Astrocyte (in vitro differentiated cells and primary cell): ENCODE measurements at regions not wholly inside any gene's neighbourhood (a gene's known extent, or its start where the extent isn't known, plus 50 kb on each side); places are given as distances from the start of the nearest gene placed in this dataset.

Experiments used
- DNase-seq: peaks from one replicate; pipeline ENCODE4 v3.0.0-alpha.2; 2010; ENCODE audit warnings: low read depth
- FAIRE-seq: peaks from 2 replicates; lab custom pipeline; 2011; peaks lifted over from hg19 to GRCh38; lab: Jason Lieb, UNC
- H2AFZ ChIP-seq: 2 replicates; pipeline ENCODE4 v1.6.0; 2012; ENCODE audit warnings: low read depth, low read length, inconsistent platforms
- H3K27ac ChIP-seq: 2 replicates; pipeline ENCODE4 v1.5.1; 2011; ENCODE audit warnings: low read depth, low read length, inconsistent platforms
- H3K27me3 ChIP-seq: 2 replicates; pipeline ENCODE4 v1.6.0; 2011; ENCODE audit warnings: low read length, inconsistent platforms; ENCODE audit not compliant: insufficient read depth
- H3K36me3 ChIP-seq: 2 replicates; pipeline ENCODE4 v1.5.1; 2011; ENCODE audit warnings: low read length, inconsistent platforms; ENCODE audit not compliant: insufficient read depth
- H3K4me1 ChIP-seq: 2 replicates; pipeline ENCODE4 v1.5.1; 2011; ENCODE audit warnings: low read length, inconsistent platforms; ENCODE audit not compliant: insufficient read depth
- H3K4me2 ChIP-seq: 2 replicates; pipeline ENCODE4 v1.6.0; 2012; ENCODE audit warnings: low read length, inconsistent platforms
- H3K4me3 ChIP-seq: 2 replicates; pipeline ENCODE4 v1.5.1; 2011; ENCODE audit warnings: low read depth, mild to moderate bottlenecking, low read length, inconsistent platforms; ENCODE audit not compliant: insufficient read depth
- H3K79me2 ChIP-seq: 2 replicates; pipeline ENCODE4 v1.6.0; 2012; ENCODE audit warnings: mild to moderate bottlenecking, low read length, inconsistent platforms; ENCODE audit not compliant: insufficient read depth
- H3K9ac ChIP-seq: 2 replicates; pipeline ENCODE4 v1.6.0; 2012; ENCODE audit warnings: mild to moderate bottlenecking, low read length, inconsistent platforms
- H3K9me3 ChIP-seq: 2 replicates; pipeline ENCODE4 v1.5.1; 2012; ENCODE audit warnings: low read depth, mild to moderate bottlenecking, low read length, inconsistent platforms; ENCODE audit not compliant: insufficient read depth
- H4K20me1 ChIP-seq: 2 replicates; pipeline ENCODE4 v1.6.0; 2012; ENCODE audit warnings: low read length, inconsistent platforms; ENCODE audit not compliant: insufficient read depth
- H3K27ac Mint-ChIP-seq: one replicate; pipeline ENCODE4 v1.8.0; 2021; ENCODE audit warnings: mild to moderate bottlenecking, mixed read lengths; ENCODE audit not compliant: unreplicated experiment
- H3K27me3 Mint-ChIP-seq: one replicate; pipeline ENCODE4 v1.8.0; 2021; ENCODE audit warnings: low read depth, mixed read lengths; ENCODE audit not compliant: unreplicated experiment
- H3K36me3 Mint-ChIP-seq: one replicate; pipeline ENCODE4 v1.8.0; 2021; ENCODE audit warnings: low read depth, mixed read lengths; ENCODE audit not compliant: unreplicated experiment
- H3K4me1 Mint-ChIP-seq: one replicate; pipeline ENCODE4 v1.8.0; 2021; ENCODE audit warnings: low read depth, mixed read lengths; ENCODE audit not compliant: unreplicated experiment
- H3K4me3 Mint-ChIP-seq: one replicate; pipeline ENCODE4 v1.8.0; 2021; ENCODE audit warnings: mild to moderate bottlenecking, moderate library complexity, mixed read lengths; ENCODE audit not compliant: unreplicated experiment
- H3K9me3 Mint-ChIP-seq: one replicate; pipeline ENCODE4 v1.8.0; 2021; ENCODE audit warnings: mild to moderate bottlenecking, mixed read lengths; ENCODE audit not compliant: unreplicated experiment
- CTCF ChIP-seq: IDR thresholded peaks from 2 replicates; pipeline ENCODE4 v1.5.1; 2011; ENCODE audit warnings: low read depth, mild to moderate bottlenecking, inconsistent platforms, low read length, moderate library complexity; ENCODE audit not compliant: insufficient read depth
- EZH2 ChIP-seq: IDR thresholded peaks from 2 replicates; pipeline ENCODE4 v1.6.1; 2012; ENCODE audit warnings: mild to moderate bottlenecking, low read length, inconsistent platforms; ENCODE audit not compliant: insufficient read depth

DNA sequence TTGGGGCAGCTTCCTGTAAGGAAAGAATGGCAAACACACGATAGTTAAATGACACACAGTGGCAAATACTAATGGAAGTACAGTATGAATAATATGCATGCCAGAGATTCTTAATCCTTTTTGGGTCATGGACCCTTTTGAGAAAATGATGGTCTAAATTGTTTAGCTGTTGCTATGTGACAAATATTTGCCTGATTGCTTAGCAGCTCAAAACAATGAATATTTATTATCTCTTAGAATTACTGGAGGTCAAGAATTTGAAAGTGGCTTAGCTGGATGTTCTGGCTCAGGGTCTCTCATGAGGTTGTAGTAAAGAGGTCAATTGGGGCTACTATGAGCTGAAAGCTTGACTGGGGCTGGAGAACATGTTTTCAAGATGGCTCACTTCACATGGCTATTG, 69.7 kb downstream of the FANCF start:
- Mint-ChIP-seq H3K4me1 (no peaks in the 10 kb centered on the region), H3K27ac (no peak overlapping the region), H3K27me3 (no peaks in the 10 kb centered on the region), H3K9me3 (no peaks in the 10 kb centered on the region), H3K36me3 (no peaks in the 10 kb centered on the region), H3K4me3 (no peak overlapping the region)
- H3K4me2 ChIP-seq: no peak overlapping the region
- TF ChIP-seq EZH2: no peak
- no peak for TF ChIP-seq CTCF
- H3K27ac ChIP-seq: no peak overlapping the region
- no peaks in the 10 kb centered on the region for H4K20me1 ChIP-seq
- H3K9me3 ChIP-seq: no peaks in the 10 kb centered on the region
- FAIRE-seq (no peak), DNase-seq (peak; percentile 14)
- H2AFZ ChIP-seq: no peak overlapping the region
- no peaks in the 10 kb centered on the region for H3K79me2 ChIP-seq
- no peaks in the 10 kb centered on the region for H3K4me1 ChIP-seq
- H3K4me3 ChIP-seq: no peak overlapping the region
- H3K27me3 ChIP-seq: no peaks in the 10 kb centered on the region
- no peak overlapping the region for H3K9ac ChIP-seq
- H3K36me3 ChIP-seq: no peaks in the 10 kb centered on the region

DNA sequence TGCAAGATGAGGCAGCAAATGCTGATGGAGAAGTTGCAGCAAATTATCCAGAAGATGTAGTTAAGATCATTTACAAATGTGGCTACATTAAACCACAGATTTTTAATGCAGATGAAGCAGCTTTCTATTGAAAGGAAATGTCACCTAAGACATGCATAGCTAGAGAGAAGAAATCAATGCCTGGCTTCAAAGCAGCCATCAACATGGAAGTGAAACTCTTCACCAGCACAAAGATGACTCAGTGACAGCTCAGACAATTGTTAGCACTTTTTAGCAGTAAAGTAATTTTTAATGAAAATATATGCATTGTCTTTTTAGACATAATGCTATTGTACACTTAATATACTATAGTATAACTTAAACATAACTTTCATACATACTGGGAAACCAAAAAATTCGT, 71.4 kb downstream of the FANCF start:
- Histone ChIP-seq H3K27me3 (no peaks in the 10 kb centered on the region), H3K9ac (no peak overlapping the region), H2AFZ (no peak overlapping the region), H3K9me3 (no peaks in the 10 kb centered on the region), H3K27ac (no peak overlapping the region), H3K36me3 (no peaks in the 10 kb centered on the region), H3K79me2 (no peaks in the 10 kb centered on the region), H3K4me3 (no peak overlapping the region), H4K20me1 (no peaks in the 10 kb centered on the region), H3K4me1 (no peaks in the 10 kb centered on the region), H3K4me2 (no peak overlapping the region)
- H3K27me3 Mint-ChIP-seq: no peaks in the 10 kb centered on the region
- no peak for DNase-seq
- no peaks in the 10 kb centered on the region for H3K36me3 Mint-ChIP-seq
- H3K9me3 Mint-ChIP-seq: no peaks in the 10 kb centered on the region
- no peak for TF ChIP-seq CTCF
- no peak for TF ChIP-seq EZH2
- H3K4me3 Mint-ChIP-seq: no peak overlapping the region
- no peak for FAIRE-seq
- H3K4me1 Mint-ChIP-seq: no peaks in the 10 kb centered on the region
- H3K27ac Mint-ChIP-seq: no peak overlapping the region

- FAIRE-seq (no peak), DNase-seq (no peak)
- TF ChIP-seq EZH2: no peak
- no peak for TF ChIP-seq CTCF
- no peaks in the 10 kb centered on the region for H3K9me3 Mint-ChIP-seq
- H3K4me1 Mint-ChIP-seq: no peaks in the 10 kb centered on the region
- H3K4me3 ChIP-seq: no peak overlapping the region
- no peaks in the 10 kb centered on the region for H3K27me3 Mint-ChIP-seq
- H3K9ac ChIP-seq: no peak overlapping the region
- no peak overlapping the region for H3K27ac ChIP-seq
- H3K79me2 ChIP-seq: no peaks in the 10 kb centered on the region
- H3K36me3 ChIP-seq: no peaks in the 10 kb centered on the region
- no peak overlapping the region for H3K27ac Mint-ChIP-seq
- no peaks in the 10 kb centered on the region for H3K27me3 ChIP-seq
- no peaks in the 10 kb centered on the region for H4K20me1 ChIP-seq
- H3K9me3 ChIP-seq: no peaks in the 10 kb centered on the region
- no peak overlapping the region for H2AFZ ChIP-seq
- H3K4me3 Mint-ChIP-seq: no peak overlapping the region
- H3K4me1 ChIP-seq: no peaks in the 10 kb centered on the region
- H3K4me2 ChIP-seq: no peak overlapping the region
- no peaks in the 10 kb centered on the region for H3K36me3 Mint-ChIP-seq
Observed at GRCh38 chr11:22552885-22553284, 72.7 kb downstream of the FANCF start.
